GM21737 (cell line): ENCODE measurements at regions not wholly inside any gene's neighbourhood (a gene's known extent, or its start where the extent isn't known, plus 50 kb on each side); places are given as distances from the start of the nearest gene placed in this dataset.
"Not testable (repeated sequence)": the region's sequence is repeated elsewhere in the genome, so short reads cannot be mapped to it uniquely, and the experiment has no call there.

ENCODE experiments used
- ATAC-seq: cut with Tn5 transposase; IDR thresholded peaks from one replicate; pipeline ENCODE4 v1.9.1; 2021; ENCODE audit warnings: mild to moderate bottlenecking, moderate library complexity; ENCODE audit not compliant: unreplicated experiment

GRCh38 chr20:6715401-6715941, 52.0 kb upstream of the BMP2 start:
- no peak for ATAC-seq

GRCh38 chr20:6714279-6714711, 53.2 kb upstream of the BMP2 start:
- no peak for ATAC-seq

GRCh38 chr20:6711951-6712649, 55.4 kb upstream of the BMP2 start:
- ATAC-seq: no peak

GRCh38 chr20:6709910-6710595, 57.4 kb upstream of the BMP2 start:
- no peak for ATAC-seq

- ATAC-seq: no peak
These were observed 59.5 kb upstream of the BMP2 start for GRCh38 chr20:6708010-6708409.

- no peak for ATAC-seq
These were observed 60.1 kb upstream of the BMP2 start for GRCh38 chr20:6707321-6707831.

GRCh38 chr20:6705926-6706548, 61.4 kb upstream of the BMP2 start:
- no peak for ATAC-seq

- no peak for ATAC-seq
These were observed 62.2 kb upstream of the BMP2 start for GRCh38 chr20:6705106-6705766.

GRCh38 chr20:6704132-6704861, 63.2 kb upstream of the BMP2 start:
- no peak for ATAC-seq

GRCh38 chr20:6703656-6704055, 63.8 kb upstream of the BMP2 start:
- no peak for ATAC-seq

- ATAC-seq: no peak
These were observed 64.4 kb upstream of the BMP2 start for GRCh38 chr20:6703047-6703446.

GRCh38 chr20:6702144-6702543, 65.3 kb upstream of the BMP2 start:
- ATAC-seq: no peak

GRCh38 chr20:6700563-6701329, 66.7 kb upstream of the BMP2 start:
- ATAC-seq: no peak

GRCh38 chr20:6699921-6700562, 67.4 kb upstream of the BMP2 start:
- ATAC-seq: no peak

GRCh38 chr20:6698723-6699122, 68.8 kb upstream of the BMP2 start:
- no peak for ATAC-seq

- ATAC-seq: no peak
These were observed 69.4 kb upstream of the BMP2 start for GRCh38 chr20:6698056-6698455.

- no peak for ATAC-seq
These were observed 70.1 kb upstream of the BMP2 start for GRCh38 chr20:6697228-6697972.

GRCh38 chr20:6696001-6696400, 71.5 kb upstream of the BMP2 start:
- no peak for ATAC-seq

GRCh38 chr20:6693808-6694198, 73.7 kb upstream of the BMP2 start:
- ATAC-seq: not testable (repeated sequence)
